Naive B cell (primary cell): ENCODE measurements at regions not wholly inside any gene's neighbourhood (a gene's known extent, or its start where the extent isn't known, plus 50 kb on each side); places are given as distances from the start of the nearest gene placed in this dataset.
A peak's percentile ranks its signal among the peaks of the same experiment; 100 is the strongest.

Experiments used
- ATAC-seq, 2 donors: fragments of 150-1000 bp; cut with Tn5 transposase; 2 replicates each; pipeline ENCODE4 v1.10.0; 2021; ENCODE audit warnings: low read depth in 2 of 2, mild to moderate bottlenecking in 2 of 2, moderate library complexity in 2 of 2
- DNase-seq: peaks from one replicate; pipeline ENCODE4 v3.0.0; 2022
- H3K27ac Mint-ChIP-seq, 6 donors: one replicate each; pipeline ENCODE4 v1.8.0; 2020 to 2022; ENCODE audit warnings: mild to moderate bottlenecking in 6 of 6, mixed read lengths in 6 of 6, moderate library complexity in 5 of 6, inconsistent platforms in 2 of 6
- H3K27me3 Mint-ChIP-seq, 3 donors: one replicate each; pipeline ENCODE4 v1.8.0; 2021 to 2022; ENCODE audit warnings: mixed read lengths in 3 of 3, mild to moderate bottlenecking in 1 of 3
- H3K36me3 Mint-ChIP-seq, 2 donors: one replicate each; pipeline ENCODE4 v1.8.0; 2020 to 2022; ENCODE audit warnings: mixed read lengths in 2 of 2, inconsistent platforms in 1 of 2, mild to moderate bottlenecking in 1 of 2
- H3K4me1 Mint-ChIP-seq, 3 donors: one replicate each; pipeline ENCODE4 v1.8.0; 2020 to 2022; ENCODE audit warnings: mixed read lengths in 3 of 3, inconsistent platforms in 1 of 3, mild to moderate bottlenecking in 1 of 3, moderate library complexity in 1 of 3
- H3K4me3 Mint-ChIP-seq, 8 donors: one replicate each; pipeline ENCODE4 v1.8.0; 2020 to 2022; ENCODE audit warnings: mild to moderate bottlenecking in 8 of 8, mixed read lengths in 8 of 8, moderate library complexity in 8 of 8, inconsistent platforms in 2 of 8
- H3K9me3 Mint-ChIP-seq, 7 donors: one replicate each; pipeline ENCODE4 v1.8.0; 2020 to 2022; ENCODE audit warnings: mixed read lengths in 7 of 7, mild to moderate bottlenecking in 5 of 7, inconsistent platforms in 2 of 7, moderate library complexity in 1 of 7

DNA sequence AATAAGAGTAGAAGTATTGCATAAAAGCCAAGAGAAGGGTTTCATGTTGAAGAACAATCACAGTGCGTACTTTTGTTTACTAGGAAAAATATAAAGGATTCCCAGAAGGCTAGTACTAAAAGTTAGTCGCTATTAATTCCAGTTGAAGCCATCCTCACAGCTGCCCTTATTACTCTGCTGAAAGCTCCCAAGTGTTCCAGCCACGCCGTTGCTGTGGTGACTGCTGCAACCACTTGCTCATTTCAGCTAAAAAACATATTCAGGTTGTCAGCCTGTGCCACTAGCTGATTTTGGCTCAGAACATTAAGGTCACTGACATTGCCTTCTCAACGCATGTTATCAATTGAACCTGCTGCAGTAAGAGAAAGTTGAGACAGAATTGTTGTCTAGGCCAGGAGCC, 87.1 kb upstream of the FNDC3A start:
- Mint-ChIP-seq H3K9me3 (no peaks in the 10 kb centered on the region), H3K4me3 (no peak overlapping the region), H3K4me1 (no peaks in the 10 kb centered on the region), H3K27ac (no peak overlapping the region), H3K36me3 (no peaks in the 10 kb centered on the region), H3K27me3 (peaks cover 0 to 4% (median 4%) of the 10 kb centered on the region in 3 donors)
- DNase-seq (no peak), ATAC-seq (no peak)

DNA sequence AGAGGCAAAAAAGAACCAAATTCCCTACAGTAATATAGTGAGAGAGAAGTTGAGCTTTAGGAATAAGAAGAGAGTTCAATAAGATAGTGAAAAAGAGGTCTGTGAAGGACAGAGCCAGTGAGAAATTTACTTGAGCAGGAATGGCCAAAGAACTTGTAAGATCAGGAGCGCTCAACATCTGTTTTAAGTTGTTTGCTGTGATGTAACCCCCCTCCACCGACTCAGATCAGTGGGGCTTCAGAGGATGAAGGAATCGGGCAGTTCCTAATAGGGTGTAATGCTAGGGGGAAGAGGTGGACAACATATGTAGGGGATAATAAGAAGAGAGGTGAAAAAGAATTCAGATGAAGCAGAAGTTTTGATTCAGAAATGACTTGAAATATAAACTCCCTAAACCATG, 85.3 kb upstream of the FNDC3A start:
- DNase-seq (no peak), ATAC-seq (no peak)
- no peaks in the 10 kb centered on the region for H3K36me3 Mint-ChIP-seq
- no peaks in the 10 kb centered on the region for H3K4me1 Mint-ChIP-seq
- peaks cover 0 to 4% (median 0%) of the 10 kb centered on the region in 3 donors for H3K27me3 Mint-ChIP-seq
- peak overlapping the region in 1 of 6 donors; percentile 6 for H3K27ac Mint-ChIP-seq
- H3K9me3 Mint-ChIP-seq: no peaks in the 10 kb centered on the region
- H3K4me3 Mint-ChIP-seq: no peak overlapping the region

DNA sequence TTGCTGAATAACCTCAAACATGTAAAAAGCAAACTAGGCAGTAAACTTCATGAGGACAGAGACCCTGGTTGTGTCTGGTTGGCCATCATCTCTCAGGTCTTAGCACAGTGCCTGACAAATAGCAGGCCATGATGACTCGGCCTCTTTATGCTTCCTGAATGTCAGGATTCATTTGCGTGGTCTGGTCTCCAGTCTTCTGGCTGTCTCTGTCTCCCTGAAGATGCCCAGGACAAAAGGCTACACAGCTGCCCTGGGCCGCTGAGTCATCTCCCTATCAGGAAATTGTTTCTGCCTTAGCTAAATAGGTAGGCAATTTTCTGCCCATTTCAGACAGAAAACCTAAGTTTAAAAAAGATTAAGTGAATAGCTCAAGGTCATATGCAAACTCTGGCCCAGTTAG, 84.1 kb upstream of the FNDC3A start:
- no peak overlapping the region for H3K4me3 Mint-ChIP-seq
- H3K4me1 Mint-ChIP-seq: no peaks in the 10 kb centered on the region
- H3K9me3 Mint-ChIP-seq: no peaks in the 10 kb centered on the region
- H3K27me3 Mint-ChIP-seq: no peaks in the 10 kb centered on the region
- no peaks in the 10 kb centered on the region for H3K36me3 Mint-ChIP-seq
- H3K27ac Mint-ChIP-seq: no peak overlapping the region
- DNase-seq: no peak
- ATAC-seq: no peak

DNA sequence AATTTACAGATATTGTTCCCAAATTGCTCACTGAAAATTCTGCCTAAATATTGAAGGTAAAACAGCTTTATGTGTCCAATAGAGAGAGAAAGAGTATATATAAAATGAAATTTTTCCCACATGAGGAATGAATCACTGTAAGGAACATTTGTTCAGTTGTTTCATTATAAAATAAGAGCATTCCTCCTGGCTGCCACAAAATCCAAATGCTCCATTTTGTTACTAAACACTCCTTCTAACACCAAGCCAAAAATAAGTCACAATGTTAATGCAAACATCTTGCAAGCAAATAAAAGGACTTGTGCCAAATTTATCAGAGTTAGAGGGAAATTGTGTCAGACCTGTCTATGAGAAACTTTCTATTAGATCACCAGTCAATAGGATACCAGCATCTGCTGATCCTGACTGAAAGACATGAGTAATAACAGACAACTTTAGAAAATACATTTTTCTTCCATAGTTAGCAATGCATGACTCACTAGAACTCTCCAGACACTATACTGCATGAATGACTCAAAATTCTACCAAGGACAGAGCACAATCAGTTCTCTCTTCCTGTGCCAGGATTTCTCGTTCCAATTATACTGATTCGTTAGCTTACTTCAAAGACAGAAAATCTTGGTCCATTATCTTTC, 83.5 kb upstream of the FNDC3A start:
- H3K4me1 Mint-ChIP-seq: no peaks in the 10 kb centered on the region
- H3K9me3 Mint-ChIP-seq: no peaks in the 10 kb centered on the region
- H3K27me3 Mint-ChIP-seq: no peaks in the 10 kb centered on the region
- H3K27ac Mint-ChIP-seq: no peak overlapping the region
- H3K4me3 Mint-ChIP-seq: no peak overlapping the region
- DNase-seq (no peak), ATAC-seq (no peak)
- H3K36me3 Mint-ChIP-seq: no peaks in the 10 kb centered on the region

DNA sequence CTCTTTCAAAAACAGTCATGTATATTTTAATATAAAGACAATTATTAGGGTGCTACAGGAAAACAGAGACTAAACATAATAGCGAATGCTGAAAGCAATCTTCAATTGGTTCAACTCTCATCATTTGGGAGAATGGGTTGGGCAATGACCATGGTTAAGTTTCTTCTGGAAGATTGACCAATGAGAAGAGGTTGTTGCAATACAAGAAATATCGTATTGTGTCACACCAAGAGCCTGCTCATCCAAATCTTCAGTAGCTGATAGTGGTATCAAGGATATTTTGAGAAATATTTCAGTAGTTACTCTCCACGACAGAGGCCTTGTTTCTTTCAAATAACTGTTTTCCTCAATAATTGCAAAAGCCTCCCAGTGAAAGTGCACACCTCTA, 83.0 kb upstream of the FNDC3A start:
- no peaks in the 10 kb centered on the region for H3K36me3 Mint-ChIP-seq

DNA sequence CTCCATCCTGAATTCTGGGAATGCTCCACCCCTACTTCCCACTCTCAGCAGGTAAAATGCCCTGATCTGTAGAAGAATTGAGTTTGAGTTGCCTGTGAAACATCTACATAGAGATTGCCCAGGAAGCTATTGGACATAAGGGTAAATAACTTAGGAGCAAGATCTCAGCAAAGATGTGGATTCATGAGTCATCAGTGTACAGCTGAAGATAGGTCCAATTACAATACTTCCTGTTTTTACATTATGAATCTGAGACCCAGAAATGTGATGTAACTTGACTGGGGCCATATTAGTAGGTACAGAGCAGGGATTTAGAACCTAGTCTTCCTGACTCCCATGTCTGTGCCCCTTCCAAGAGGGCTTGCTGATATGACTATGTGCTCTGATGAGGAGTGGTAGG, 79.4 kb upstream of the FNDC3A start:
- Mint-ChIP-seq H3K27ac (no peak overlapping the region), H3K36me3 (no peaks in the 10 kb centered on the region), H3K27me3 (peaks cover 11 to 31% (median 21%) of the 10 kb centered on the region in 3 donors), H3K4me3 (no peak overlapping the region), H3K4me1 (no peaks in the 10 kb centered on the region), H3K9me3 (peaks cover 0 to 9% (median 0%) of the 10 kb centered on the region in 7 donors)
- no peak for ATAC-seq
- no peak for DNase-seq

More for the DNA sequence above, 83.0 kb upstream of the FNDC3A start:
- Mint-ChIP-seq H3K9me3 (peaks cover 0 to 1% (median 0%) of the 10 kb centered on the region in 7 donors), H3K27ac (no peak overlapping the region), H3K27me3 (peaks cover 0 to 3% (median under 1%) of the 10 kb centered on the region in 3 donors), H3K4me3 (no peak overlapping the region), H3K4me1 (no peaks in the 10 kb centered on the region)
- DNase-seq: no peak
- ATAC-seq: no peak

DNA sequence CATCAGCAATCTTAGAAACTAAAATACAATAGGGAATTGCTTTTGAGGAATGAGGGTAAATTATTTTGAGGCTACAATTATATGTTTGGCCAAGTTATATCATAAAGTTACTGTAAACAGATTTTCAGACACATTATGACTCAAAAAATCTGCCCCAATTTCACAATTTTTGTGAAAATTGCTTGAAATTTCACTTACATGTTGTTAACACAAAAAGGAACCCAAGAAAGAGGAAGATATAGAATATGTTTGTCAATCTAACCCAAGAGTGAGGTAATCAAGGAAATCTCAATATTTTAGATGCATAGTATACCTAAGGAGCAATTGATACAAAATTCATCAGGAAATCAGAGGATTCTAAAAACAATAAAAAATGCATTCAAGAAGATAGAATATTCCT, 73.9 kb upstream of the FNDC3A start:
- peaks cover 11 to 31% (median 21%) of the 10 kb centered on the region in 3 donors for H3K27me3 Mint-ChIP-seq
- ATAC-seq: no peak
- no peak overlapping the region for H3K27ac Mint-ChIP-seq
- H3K9me3 Mint-ChIP-seq: peaks cover 0 to 9% (median 0%) of the 10 kb centered on the region in 7 donors
- no peaks in the 10 kb centered on the region for H3K4me1 Mint-ChIP-seq
- no peaks in the 10 kb centered on the region for H3K36me3 Mint-ChIP-seq
- H3K4me3 Mint-ChIP-seq: no peak overlapping the region
- no peak for DNase-seq

DNA sequence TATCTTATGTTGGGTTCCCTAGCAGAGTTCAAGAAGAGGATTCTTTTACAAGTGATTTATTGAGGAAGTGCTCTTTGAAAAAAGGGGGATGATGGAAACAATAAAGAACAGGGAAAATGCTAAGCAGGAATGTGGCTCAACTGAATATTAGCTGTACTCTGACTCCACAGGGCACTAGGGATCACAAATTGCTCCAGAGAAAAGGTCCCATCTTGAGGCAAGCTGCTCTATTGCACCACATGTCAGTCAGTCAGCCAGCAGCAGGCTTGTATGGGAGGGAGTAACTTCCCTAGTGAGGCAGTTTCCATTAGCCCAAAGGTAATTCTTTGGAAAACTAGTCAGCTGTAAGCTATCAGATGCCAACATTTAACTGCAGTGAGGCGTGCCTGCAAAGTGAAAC, 73.3 kb upstream of the FNDC3A start:
- peaks cover 0 to 9% (median 0%) of the 10 kb centered on the region in 7 donors for H3K9me3 Mint-ChIP-seq
- ATAC-seq: no peak
- H3K27me3 Mint-ChIP-seq: peaks cover 11 to 31% (median 21%) of the 10 kb centered on the region in 3 donors

DNA sequence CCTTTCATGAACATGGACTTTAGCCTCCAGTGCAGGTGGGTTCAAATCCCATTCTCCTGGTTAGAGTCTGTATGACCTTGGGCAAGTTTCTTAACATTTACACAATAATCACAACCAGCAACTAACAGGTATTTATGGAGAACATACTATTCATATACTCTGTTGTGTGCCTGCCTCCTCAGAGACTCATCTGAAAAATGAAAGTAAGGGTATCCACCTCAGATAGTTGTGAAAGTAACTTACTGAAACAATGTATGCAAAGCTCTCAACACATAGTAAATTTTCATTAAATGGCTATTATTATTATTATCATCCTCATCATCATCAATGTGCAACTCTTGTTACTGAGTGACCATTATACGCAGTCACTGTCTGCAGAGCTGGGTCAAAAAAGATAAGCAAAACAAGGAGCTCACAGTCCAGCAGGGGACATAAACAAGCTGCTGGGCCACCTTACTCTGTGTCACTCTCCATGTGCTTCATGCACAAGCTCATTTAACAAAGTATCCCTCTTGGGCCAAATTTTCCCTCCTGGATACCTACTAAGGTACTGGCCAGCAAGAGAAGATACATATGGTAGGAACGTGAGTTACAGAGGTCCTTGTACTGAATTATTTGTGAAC, 70.9 kb upstream of the FNDC3A start:
- Mint-ChIP-seq H3K27me3 (peaks cover 4 to 8% (median 5%) of the 10 kb centered on the region in 3 donors), H3K27ac (no peak overlapping the region), H3K36me3 (no peaks in the 10 kb centered on the region), H3K4me1 (no peaks in the 10 kb centered on the region), H3K9me3 (peaks cover 0 to 2% (median 0%) of the 10 kb centered on the region in 7 donors), H3K4me3 (no peak overlapping the region)
- DNase-seq (no peak), ATAC-seq (no peak)

More for the DNA sequence above, 73.3 kb upstream of the FNDC3A start:
- no peak for DNase-seq
- no peaks in the 10 kb centered on the region for H3K36me3 Mint-ChIP-seq
- no peak overlapping the region for H3K4me3 Mint-ChIP-seq
- H3K27ac Mint-ChIP-seq: no peak overlapping the region
- H3K4me1 Mint-ChIP-seq: no peaks in the 10 kb centered on the region

DNA sequence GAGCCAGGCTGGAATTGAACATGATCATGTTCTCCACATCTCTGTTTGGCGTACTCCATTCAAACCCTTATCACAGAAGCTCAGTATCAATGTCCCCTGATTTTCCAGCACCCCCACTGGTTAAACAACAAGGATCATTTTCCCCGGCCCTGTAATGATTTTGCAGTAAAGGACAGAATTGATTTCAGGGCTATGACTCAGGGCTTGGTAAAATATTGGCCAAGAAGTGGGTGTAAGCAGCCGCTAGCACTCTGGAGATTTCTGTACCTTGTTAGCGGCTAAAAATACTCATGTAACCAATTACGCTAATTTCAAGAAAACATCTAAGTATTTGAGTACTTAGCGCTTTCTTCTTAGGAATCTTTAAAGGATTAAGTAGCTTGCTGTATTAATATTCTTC, 69.5 kb upstream of the FNDC3A start:
- no peak for DNase-seq
- H3K4me3 Mint-ChIP-seq: no peak overlapping the region
- H3K36me3 Mint-ChIP-seq: no peaks in the 10 kb centered on the region
- H3K4me1 Mint-ChIP-seq: no peaks in the 10 kb centered on the region
- H3K27me3 Mint-ChIP-seq: peaks cover 0 to 8% (median 0%) of the 10 kb centered on the region in 3 donors
- no peak for ATAC-seq
- no peak overlapping the region for H3K27ac Mint-ChIP-seq
- peaks cover 0 to 2% (median 0%) of the 10 kb centered on the region in 7 donors for H3K9me3 Mint-ChIP-seq

DNA sequence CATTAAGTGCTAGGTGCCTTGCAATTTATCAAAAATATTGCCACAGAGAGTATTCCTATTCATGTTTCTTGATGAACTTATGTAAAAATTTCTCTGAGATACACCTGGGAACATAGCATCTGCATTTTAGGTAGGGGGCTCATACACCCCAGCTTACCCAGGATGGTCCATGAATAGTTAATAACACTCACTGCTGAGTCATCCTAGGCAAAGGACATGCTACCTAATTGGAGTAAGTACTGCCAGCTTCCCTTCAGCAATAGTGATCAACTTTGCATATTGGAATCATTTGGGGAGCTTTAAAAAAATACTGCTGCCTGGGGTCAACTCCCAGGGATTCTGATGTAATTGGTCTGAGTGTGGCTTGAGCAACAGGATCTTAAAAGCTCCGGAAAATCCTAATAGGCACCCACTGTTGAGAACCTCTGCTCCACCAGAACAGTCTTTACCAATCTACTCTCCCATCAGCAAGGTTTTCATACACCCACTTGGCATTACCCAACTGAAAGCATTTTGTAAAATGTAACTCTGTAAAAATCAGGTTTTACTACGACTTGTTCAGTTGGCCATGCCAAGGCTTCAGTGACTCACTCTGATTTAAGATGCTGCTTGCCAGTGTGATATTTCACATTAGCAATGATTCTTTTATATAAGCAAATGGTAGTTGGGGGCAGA, 67.2 kb upstream of the FNDC3A start:
- Mint-ChIP-seq H3K4me1 (no peaks in the 10 kb centered on the region), H3K9me3 (peaks cover 0 to 2% (median 0%) of the 10 kb centered on the region in 7 donors), H3K27ac (no peak overlapping the region), H3K27me3 (peaks cover 0 to 8% (median 0%) of the 10 kb centered on the region in 3 donors), H3K36me3 (no peaks in the 10 kb centered on the region), H3K4me3 (no peak overlapping the region)
- DNase-seq (no peak), ATAC-seq (no peak)

DNA sequence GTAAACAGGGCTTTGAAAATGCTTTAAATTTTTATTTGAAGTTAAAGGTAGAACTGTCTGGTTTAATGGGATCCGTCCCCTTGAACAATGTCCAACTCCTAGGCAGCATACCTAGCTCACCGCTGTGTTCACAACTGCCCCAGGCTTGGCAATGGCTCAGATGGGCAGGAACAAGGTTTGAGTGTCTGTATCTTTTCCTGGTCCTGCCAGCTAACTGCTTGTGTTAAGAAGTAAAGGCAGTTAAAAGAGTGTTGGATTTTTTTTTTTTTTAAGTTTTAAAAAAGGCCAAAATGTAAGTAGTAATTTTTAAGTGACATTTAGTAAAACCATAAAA, 66.7 kb upstream of the FNDC3A start:
- no peak for DNase-seq
- no peak overlapping the region for H3K27ac Mint-ChIP-seq
- peaks cover 0 to 8% (median 0%) of the 10 kb centered on the region in 3 donors for H3K27me3 Mint-ChIP-seq
- H3K36me3 Mint-ChIP-seq: no peaks in the 10 kb centered on the region
- H3K9me3 Mint-ChIP-seq: peaks cover 0 to 2% (median 0%) of the 10 kb centered on the region in 7 donors
- ATAC-seq: no peak
- H3K4me3 Mint-ChIP-seq: no peak overlapping the region
- no peaks in the 10 kb centered on the region for H3K4me1 Mint-ChIP-seq

DNA sequence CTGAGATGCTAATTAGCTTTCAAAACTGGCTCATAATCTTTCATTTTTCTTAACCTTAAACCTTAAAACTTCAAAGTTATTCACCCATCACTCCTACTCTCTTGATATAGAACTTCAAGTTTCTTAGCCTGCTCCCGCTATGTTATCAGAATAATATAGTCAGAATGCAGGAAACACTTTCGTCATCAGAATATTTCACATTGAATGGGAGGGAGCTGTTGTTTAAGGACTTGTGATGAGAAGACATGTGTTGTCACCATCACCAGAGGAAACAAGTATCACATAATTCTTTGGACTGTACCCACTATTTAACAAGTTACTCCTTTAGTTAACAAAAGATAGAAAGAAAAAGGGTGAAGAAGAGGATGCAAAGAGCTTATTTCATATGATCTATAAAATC, 65.0 kb upstream of the FNDC3A start:
- H3K4me3 Mint-ChIP-seq: no peak overlapping the region
- H3K27me3 Mint-ChIP-seq: peaks cover 0 to 15% (median 4%) of the 10 kb centered on the region in 3 donors
- H3K27ac Mint-ChIP-seq: no peak overlapping the region
- ATAC-seq: no peak
- H3K36me3 Mint-ChIP-seq: peaks cover 0 to 4% of the 10 kb centered on the region in 2 donors
- no peaks in the 10 kb centered on the region for H3K4me1 Mint-ChIP-seq
- no peak for DNase-seq
- H3K9me3 Mint-ChIP-seq: peaks cover 0 to 2% (median 0%) of the 10 kb centered on the region in 7 donors

DNA sequence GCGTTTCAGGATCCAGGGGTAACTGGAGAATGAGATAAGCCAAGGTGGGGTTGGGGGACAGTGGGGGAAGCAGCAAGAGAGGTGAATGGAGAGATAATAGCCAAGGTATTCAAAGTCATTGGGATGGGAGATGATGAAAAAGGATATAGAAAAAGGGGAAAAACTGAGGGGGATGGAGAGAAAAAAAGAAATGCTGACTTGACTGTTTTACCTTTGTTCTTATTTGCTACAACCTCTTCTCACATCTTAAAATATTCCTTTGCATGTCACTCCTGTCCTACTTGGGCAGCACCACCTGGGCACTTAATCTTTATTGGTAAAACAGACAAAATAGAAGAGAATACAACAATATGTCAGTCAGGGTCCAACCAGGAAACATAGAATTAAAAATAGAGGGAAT, 56.0 kb upstream of the FNDC3A start:
- ATAC-seq: no peak
- Mint-ChIP-seq H3K4me1 (no peaks in the 10 kb centered on the region), H3K27ac (no peak overlapping the region)

More for the DNA sequence above, 56.0 kb upstream of the FNDC3A start:
- Mint-ChIP-seq H3K4me3 (no peak overlapping the region), H3K9me3 (peaks cover 0 to 8% (median 0%) of the 10 kb centered on the region in 7 donors), H3K36me3 (peaks cover 0 to 7% of the 10 kb centered on the region in 2 donors), H3K27me3 (peaks cover 5 to 29% (median 12%) of the 10 kb centered on the region in 3 donors)
- DNase-seq: no peak
